SKM-1 treated with dmso at 0.1 percent for 144 hours (cell line): ENCODE measurements at regions not wholly inside any gene's neighbourhood (a gene's known extent, or its start where the extent isn't known, plus 50 kb on each side); places are given as distances from the start of the nearest gene placed in this dataset.

Experiments used
- DNase-seq: peaks from one replicate; lab custom pipeline; 2025; ENCODE audit not compliant: unreplicated experiment; lab: John Stamatoyannopoulos, UW

DNA sequence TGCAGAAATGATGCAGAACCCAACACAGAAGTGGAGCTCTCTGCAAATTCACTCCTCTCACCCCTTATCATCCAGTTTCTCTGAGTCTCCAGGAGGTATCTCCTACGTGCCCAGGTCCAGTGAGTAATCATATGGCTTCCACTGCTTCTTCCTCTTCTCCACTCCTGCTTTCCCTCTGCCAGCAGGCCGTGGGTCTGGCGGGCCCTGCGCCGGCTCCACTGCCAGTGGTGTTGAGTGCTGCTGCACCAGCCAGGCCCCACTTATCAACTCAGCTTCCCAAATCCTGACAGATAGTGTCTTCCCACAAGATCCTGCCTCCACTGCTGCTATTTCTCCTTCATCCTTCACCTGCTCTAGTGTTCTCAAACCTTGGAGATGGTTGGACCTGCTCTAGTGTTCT lies 227.6 kb upstream of the PARD3B start:
- DNase-seq: no peak

DNA sequence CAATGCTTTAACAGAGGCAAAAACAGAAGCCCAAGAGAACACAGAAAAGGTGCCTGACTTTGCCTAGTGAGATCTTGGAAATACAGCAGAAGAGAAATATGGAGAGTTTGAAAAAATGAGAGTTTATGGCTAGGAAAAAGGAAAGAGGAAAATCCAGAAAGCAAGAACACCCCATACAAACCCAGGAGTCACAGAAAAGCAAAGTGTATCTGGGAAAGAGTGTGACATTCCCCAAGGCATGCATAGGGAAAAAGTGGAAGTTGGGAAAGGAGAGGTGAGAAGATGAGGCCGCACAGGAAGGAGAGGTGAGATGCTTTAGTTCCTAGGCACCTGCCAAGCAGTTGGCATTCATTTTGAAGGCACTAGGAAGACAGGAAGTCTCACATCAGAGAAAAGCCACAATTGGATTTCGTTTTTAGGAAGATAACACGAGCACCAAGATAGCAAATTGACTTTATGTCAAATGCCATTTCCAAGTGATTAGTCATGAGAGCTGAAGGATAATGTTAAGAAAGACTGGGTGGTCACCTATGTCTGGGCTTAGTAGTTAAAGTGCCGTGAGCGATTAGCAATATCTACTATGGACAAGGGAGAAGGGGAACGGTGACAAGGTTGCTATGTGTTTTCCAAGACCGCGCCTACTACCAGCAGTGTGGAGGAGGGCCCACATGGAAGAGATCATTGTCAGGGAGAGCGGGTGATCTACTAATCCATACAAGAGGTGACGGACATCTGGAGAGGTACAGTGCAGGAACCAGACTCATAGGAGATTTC lies 224.1 kb upstream of the PARD3B start:
- no peak for DNase-seq

DNA sequence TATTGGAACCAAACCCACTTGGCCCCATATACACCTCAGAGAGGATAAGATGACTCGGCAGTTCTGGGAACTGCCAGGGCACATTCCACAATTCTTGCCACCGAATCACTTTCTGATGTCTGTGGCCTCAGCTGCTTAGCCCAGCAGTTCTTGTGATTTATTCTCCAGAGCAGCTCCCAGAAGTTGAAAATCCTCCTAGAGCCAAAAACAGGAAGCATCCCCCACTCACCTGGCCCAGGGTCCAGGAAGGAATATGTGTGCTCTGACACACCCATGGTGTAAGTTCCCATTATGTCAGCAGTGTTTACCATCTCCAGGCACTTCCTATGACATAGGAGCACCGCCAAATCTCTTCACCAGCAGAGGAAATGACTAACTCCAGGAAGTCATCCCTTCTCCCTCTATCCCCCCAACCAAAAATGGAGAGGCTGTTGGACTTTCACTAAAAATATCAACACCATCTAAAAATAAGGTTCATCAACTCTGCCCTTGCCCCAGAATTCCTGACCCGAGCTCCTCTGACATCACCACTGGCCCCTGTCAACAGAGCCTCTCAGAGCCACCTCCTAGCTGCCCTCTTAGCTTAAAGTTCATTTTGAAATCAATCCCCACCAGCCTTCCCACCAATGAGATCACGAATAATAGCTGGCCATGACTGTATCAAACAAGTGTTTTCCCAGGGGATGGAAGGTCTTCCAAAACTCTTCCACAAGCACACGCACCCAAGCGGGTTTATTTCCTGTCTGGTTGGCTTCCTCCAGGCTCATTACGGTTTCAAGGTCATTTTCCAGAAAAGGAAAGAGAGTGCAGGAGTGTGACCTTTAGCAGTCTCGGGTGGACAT lies 223.1 kb upstream of the PARD3B start:
- DNase-seq: no peak

DNA sequence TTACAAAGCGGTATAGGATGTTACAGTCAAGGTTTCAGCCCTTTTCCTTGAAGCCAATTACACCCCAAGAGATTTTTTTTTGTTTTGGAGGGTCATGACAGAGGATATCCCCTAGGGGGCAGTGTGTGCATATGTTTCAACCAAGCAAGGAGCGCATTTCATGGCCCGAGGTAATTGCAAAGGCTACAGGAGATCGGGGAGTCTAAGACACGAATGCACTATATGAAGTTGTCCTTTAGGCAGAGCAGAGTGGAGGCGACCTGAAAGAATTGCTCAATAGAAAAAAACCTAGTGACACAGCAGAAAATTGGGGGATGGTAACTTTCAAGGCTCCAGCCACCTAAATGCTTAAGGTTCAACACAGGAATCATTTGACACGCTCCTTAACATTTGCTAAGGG lies 219.8 kb upstream of the PARD3B start:
- DNase-seq: peak; percentile 81

DNA sequence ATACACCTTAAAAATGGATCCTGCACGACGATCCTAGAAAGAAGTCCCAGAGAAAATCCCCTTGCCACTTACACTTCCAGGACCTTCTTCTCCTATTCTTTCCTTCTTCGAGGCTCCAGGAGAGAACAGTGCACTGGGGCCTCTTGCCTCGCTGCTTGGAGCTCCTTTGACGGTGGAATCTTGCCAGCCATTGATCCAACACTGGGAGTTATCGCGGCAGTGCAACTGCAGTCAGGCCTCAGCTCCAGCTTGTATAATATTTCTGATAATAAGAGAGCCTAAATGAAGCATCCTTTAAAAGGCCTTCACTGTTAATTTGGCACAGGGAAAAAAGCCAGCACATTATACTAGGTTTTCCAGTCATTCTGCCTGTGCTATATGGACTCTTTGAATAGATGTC lies 216.9 kb upstream of the PARD3B start:
- DNase-seq: no peak

DNA sequence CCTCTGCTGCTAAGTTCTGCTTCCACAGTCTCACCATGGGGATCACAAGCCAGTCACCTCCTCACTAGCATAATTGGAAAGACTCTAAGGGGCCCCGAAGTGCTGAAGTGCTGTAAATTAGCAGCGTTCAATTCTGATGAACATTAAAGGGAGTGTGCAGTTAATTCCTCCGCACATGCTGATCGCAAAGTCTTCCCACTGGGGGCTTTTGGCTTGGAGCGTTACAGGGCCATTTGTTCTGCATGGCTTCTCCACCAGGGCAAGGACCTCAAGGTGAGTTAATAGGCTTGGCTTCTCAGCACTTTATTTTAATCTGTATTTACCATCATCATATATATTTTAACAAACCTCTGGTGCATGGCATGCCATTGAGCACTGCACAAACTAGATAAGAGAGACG lies 216.3 kb upstream of the PARD3B start:
- DNase-seq: no peak

DNA sequence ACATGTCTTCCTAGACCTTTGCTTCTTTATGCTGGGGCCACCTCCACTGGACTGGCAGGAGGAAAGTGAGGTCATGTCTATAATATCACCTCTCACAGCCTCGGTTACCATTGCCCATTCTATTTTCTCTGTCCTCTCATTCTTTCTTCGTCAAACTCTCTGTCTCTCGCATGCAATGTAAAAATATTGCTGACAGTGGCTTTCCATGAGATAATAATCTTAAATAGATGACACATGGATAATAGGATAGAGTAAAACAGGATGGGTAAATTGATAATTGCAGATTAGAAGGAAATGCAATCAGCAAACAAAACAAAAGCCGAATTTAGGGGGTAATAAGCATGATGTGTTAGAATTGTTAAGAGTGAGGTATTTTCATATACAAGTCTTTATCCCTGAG lies 215.7 kb upstream of the PARD3B start:
- DNase-seq: no peak

DNA sequence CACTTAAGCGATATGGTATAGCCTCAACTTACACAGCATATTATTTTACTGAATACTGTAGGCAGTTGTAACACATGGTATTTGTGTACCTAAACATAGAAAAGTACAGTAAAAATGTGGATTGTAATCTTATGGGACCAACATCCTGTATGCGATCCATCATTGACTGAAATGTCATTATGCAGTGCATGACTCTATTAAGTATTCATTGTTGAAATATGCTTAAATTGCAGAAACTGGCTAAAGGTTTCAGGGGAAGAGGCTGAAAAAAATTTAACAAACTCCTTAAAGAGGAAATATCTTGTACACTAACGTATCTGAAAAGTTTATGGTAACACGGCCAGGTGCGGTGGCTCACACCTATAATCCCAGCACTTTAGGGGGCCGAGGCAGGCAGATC lies 214.1 kb upstream of the PARD3B start:
- DNase-seq: no peak

DNA sequence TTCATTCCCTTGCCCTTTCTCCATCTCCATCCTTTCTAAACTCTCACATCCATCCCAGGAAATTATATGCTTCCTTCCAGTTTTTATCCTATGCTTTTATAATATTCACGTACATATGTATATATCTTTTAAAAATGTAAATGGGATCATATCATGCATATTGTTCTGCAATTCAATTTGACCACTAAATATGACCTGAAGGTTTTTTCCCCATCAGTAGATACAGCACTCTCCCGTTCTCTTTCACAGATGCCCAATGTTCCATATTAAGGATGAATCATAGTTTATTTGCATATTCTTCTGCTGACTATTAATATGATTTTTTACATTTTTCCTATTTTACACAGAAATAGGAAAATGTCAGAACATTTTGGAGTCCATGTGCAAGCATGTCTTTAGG lies 213.3 kb upstream of the PARD3B start:
- DNase-seq: no peak

DNA sequence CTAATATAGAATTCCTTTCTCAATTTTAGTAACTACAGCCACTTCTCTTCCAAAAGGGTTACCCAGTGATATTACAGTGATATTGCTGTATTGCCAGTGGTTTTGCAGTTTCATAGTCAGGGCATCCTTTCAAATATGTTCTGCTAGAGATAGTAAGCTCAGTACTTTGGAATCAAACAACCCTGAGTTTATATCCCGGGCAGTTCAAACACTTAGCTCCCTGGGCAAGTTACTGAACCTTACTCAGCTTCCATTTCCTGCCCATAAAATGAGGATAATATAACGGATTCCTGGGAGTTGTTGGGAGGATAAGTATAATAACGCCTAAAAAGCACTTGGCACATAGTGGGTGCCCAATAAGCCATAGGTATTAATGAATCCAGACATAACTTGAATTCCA lies 212.6 kb upstream of the PARD3B start:
- no peak for DNase-seq

DNA sequence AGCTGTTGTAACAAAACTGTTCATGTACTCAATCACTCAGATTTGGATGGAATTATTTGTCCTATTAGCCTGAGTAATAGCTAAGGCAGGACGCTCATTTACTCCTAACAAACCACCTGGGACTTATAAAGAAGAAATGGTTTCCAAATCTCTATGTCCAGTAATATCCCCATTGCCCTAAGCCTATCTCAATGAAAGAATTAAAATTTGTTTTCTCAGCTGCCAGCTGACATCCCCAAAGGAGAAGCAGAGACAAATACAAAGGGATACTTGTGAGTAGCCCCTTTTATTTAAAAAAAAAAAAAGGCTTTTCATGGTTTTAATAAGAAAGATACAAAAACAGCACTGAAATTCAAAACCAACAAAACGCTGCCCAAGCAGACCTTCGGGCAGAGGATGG lies 211.4 kb upstream of the PARD3B start:
- no peak for DNase-seq

DNA sequence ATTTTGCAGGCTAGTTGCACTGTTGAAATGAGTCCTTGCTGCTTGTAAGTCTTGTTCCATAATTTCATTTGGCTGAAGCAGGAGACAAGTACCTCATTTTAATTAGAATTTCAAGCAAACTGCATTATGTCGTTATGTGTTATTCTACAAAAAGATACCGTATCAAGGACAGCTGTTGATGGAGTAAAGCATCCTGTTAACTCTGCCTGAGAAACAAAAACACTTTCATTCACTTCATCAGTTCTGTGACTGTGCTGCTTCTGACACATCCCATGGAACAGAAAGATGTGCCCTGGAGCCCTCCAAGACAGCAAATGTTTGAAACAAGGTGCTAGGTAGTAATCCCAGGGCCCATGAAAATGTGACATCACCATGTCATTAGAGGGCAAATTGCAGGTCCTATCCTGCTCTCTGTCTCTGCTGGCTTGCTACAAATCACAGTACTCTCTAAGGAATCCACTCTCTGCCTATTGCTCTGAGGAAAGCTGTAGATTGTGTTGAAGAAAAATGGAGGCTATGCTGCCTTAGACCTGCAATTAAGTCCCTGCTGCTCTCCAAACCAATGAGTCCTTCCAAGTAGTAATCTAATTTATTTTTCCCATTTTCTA lies 209.7 kb upstream of the PARD3B start:
- no peak for DNase-seq

DNA sequence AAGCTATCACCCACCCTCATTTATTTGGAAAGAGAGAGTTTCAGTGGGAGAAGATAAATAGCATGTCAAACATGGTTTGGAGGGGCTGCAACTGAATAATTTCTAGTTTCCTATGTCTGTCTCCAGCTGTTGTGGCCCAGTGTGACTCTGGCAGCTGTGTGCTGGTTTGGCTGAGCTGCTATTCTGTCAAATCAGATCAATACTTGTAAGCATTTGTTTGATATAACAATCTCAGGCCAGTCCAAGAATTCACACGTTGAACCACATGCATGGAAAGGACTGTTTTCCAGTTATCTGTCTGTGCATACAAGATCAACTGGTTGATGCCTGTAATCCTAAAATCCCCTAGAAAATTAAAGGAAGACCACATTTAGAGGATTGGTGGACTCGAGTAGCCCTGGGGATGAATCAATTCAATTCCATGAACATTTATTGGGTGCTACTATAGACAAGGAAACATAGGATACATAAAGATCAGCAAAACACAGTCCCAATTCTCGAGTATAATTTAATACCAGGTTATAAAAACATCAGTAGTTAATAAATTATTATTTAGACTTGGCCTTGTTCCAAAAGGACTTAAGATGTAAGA lies 209.0 kb upstream of the PARD3B start:
- no peak for DNase-seq

DNA sequence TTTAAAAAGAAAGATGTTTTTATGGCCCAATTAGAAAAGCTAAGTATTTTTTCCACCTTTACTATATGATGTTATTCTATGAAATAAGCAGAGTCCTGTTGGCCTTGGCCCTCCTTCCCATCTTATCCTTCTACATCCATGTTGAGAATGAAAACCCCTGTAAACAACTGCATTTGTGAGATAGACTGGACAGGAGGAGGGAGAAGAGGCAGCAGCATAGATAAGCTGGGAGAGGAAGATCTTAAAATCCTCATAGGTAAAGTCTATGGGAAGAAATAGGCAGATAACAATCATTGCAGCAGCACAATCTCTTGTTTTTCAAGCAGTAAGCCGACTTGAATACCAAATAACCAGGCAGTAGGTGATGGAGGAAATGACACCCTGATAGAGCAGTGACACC lies 207.6 kb upstream of the PARD3B start:
- DNase-seq: no peak

DNA sequence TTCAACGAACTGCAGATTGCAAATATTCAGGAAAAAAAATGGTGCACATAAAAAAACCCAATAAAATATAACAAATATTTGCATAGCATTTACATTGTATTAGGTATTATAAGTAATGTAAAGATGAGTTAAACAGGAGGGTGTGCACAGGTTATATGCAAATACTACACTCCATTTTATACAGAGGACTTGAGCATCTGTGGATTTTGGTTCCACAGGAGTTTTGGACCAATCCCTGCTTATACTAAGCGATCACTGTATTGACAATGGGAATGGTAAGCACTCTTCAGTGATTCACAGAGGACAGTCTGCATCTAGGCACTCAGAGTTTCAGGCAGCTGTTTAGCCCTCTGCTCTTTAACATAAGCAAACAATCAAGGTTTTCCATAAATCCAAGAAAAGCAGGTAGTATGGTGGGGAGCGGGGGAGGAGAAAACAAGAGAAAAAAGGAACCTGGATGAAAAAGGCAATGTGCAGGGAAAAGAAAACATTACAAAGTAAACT lies 206.0 kb upstream of the PARD3B start:
- no peak for DNase-seq

DNA sequence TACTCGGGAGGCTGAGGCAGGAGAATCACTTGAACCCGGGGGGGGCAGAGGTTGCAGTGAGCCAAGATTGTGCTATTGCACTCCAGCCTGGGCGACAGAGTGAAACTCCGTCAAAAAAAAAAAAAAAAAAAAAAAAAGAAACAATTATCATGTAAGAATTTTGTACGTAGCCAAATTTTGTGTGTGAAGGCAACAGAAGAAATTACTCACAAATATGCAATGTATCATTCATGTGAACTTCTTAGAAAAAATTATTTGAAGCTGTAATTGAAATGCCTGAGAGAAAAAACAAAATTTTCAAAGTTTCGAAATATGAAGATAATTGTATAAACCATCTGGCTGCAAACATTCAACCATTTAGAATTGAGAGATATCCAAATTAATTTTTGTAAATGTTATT lies 204.8 kb upstream of the PARD3B start:
- no peak for DNase-seq

DNA sequence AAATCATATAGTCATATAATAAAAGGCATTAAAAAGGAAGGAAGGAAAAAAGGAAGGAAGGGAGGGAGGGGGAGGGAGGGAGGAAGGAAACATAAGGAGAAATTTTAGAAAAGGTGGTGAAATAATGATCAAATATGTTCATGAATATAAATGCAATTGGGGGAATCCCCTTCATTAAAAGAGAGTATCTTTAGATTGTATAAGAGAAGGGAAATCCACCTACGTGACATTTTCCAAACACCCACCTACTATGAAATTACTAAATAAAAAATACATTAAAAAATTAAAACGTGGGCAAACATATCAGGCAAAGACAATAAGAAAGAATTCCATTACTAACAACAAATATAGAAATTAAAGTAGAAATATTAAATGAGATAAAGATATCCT lies 203.4 kb upstream of the PARD3B start:
- no peak for DNase-seq

DNA sequence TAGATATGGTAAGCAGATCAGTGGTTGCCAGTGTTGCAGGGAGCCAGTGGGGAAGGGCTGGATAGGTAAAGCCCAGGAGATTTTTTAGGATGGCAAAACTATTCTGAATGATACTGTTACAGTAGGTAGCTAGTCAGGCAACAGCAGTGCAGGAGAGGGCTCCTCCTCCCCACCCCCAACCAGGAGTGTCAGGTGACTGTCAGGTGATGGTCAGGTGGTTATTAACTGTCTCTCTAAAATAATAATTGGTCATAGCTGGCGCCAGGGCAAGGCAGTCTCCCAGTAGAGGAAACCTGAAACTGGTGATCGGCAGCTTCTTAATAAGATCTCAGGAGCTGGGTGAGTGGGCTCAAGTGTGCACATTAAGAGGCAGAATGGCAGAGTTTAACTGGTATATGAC lies 201.6 kb upstream of the PARD3B start:
- no peak for DNase-seq

DNA sequence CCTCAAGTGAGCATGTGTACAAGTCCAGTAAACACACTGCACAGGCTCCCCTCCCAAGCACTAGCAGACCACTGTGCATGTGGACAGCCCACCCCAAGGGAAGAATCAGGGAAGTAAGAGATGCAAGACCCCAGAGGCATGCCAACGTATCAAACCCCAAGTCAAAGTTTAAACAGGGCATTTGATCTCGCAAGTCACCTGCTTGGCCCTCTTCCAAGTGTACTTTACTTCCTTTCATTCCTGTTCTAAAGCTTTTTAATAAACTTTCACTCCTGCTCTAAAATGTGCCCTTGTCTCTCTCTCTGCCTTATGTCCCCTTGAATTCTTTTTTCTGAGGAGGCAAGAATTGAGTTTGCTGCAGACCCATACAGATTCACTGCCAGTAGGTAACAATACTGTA lies 201.2 kb upstream of the PARD3B start:
- no peak for DNase-seq

DNA sequence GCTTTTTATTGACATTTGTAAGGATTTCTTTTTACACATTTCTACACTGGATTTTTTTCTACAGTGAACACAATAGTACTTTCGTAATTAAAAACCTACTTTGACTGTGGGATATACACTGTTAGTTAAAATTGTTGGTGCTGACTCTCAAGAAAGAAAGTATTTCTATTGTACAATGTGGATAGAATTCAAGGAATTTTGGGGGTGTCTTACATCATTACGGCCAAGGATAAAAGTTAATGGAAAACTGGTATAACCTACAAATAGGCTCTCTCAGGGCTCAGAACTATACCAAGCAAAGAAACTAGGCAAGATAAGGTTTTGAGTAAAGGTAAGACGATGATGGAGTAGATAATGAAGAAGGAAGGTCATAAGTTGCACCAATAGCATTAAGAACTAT lies 198.4 kb upstream of the PARD3B start:
- no peak for DNase-seq

DNA sequence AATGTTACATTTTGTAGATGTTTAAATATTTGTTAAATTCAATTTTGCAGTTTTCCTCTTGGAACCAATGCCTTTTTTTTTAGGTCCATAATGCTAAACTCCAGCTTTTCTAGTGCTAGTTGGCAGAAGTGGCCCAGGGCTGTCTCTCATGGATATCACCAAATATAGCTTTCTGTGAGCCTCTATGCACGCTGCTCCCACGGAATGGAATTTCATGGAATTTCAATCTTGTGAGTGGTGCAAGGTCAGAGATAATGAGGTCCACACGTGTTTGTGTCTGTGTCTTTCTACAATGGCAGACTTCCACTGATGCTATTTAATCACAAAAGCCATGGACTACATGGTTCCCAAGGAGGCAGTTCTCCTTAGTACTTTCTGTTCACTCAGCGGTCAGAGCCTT lies 191.5 kb upstream of the PARD3B start:
- DNase-seq: no peak

DNA sequence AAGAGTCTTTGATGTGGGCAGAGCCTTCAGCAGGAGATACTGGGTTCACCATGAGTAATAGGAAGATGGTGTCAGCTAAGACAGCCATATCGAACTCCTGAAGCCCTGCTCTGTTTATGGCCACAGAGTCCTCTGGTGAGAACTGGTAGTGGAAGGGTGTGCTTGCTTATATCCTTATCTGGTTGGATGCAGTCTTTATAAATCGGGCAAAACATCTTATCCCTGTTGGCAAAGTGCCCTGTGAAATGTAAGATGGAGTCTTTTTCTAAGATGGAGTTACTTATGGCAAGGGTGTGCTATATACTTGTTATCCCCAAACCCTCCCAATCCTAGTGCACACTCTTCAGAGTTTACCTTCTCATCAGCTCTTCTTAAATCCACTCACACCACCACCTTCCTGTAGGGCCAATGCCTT lies 190.8 kb upstream of the PARD3B start:
- DNase-seq: no peak
